IMR-90 (cell line): ENCODE measurements at regions not wholly inside any gene's neighbourhood (a gene's known extent, or its start where the extent isn't known, plus 50 kb on each side); places are given as distances from the start of the nearest gene placed in this dataset.

Experiments used
- ATAC-seq: fragments of 200-7000 bp; cut with Tn5 transposase; 2 replicates; pipeline ENCODE4 v1.9.1; 2020; ENCODE audit warnings: low read depth, mild to moderate bottlenecking, moderate library complexity
- BruUV-seq: library from RNA; stranded (reverse); fragments of 400-500 nt; replicated peaks from 2 replicates; lab custom pipeline; 2021; lab: Mats Ljungman, UMichigan
- CTCF ChIA-PET: fragments of 300-600 bp; formaldehyde crosslinking; extraction: SDS; loops from one replicate; lab custom pipeline; 2021; ENCODE audit warnings: antibody characterized with exemption; lab: Yijun Ruan, JAX
- POLR2A ChIA-PET: fragments of 300-600 bp; sonication (Branson Sonifier 250); formaldehyde crosslinking; loops from one replicate; lab custom pipeline; 2022; ENCODE audit warnings: antibody characterized with exemption; ENCODE audit not compliant: unreplicated experiment; lab: Charles Lee
- DNase-seq: peaks from one replicate; pipeline ENCODE4 v3.0.0; 2013
- H2AFZ ChIP-seq: replicated peaks from 2 replicates; pipeline ENCODE3; 2013; ENCODE audit warnings: low read length, mild to moderate bottlenecking; ENCODE audit not compliant: poor library complexity
- H2AK5ac ChIP-seq: 2 replicates; pipeline ENCODE4 v1.6.1; 2013; ENCODE audit warnings: low read depth, low read length, inconsistent platforms
- H2AK9ac ChIP-seq: replicated peaks from 2 replicates; pipeline ENCODE3; 2013; ENCODE audit warnings: mild to moderate bottlenecking, low read depth, low read length, moderate library complexity; ENCODE audit not compliant: poor library complexity
- H2BK120ac ChIP-seq: 2 replicates; pipeline ENCODE4 v1.6.1; 2013; ENCODE audit warnings: low read depth, low read length, inconsistent platforms
- H2BK15ac ChIP-seq: 3 replicates; pipeline ENCODE4 v1.6.1; 2013; ENCODE audit warnings: low read depth, low read length, inconsistent platforms
- H2BK20ac ChIP-seq: 2 replicates; pipeline ENCODE4 v1.6.1; 2013; ENCODE audit warnings: low read depth, mild to moderate bottlenecking, inconsistent platforms, low read length, moderate library complexity
- H2BK5ac ChIP-seq: 2 replicates; pipeline ENCODE4 v1.6.1; 2013; ENCODE audit warnings: mild to moderate bottlenecking, low read depth, low read length, inconsistent platforms; ENCODE audit not compliant: poor library complexity, severe bottlenecking
- H3K14ac ChIP-seq: replicated peaks from 2 replicates; pipeline ENCODE4 v1.6.1; 2013; ENCODE audit warnings: low read depth, low read length, inconsistent platforms
- H3K18ac ChIP-seq: 2 replicates; pipeline ENCODE4 v1.6.1; 2013; ENCODE audit warnings: low read depth, low read length, control low read depth
- H3K23ac ChIP-seq: 2 replicates; pipeline ENCODE4 v1.6.1; 2013; ENCODE audit warnings: low read depth, low read length, inconsistent platforms
- H3K27ac ChIP-seq: 2 replicates; pipeline ENCODE4 v1.5.1; 2013; ENCODE audit warnings: mild to moderate bottlenecking, control low read depth, low read length; ENCODE audit not compliant: insufficient read depth
- H3K27me3 ChIP-seq: 2 replicates; pipeline ENCODE4 v1.6.1; 2013; ENCODE audit warnings: low read length; ENCODE audit not compliant: control insufficient read depth, insufficient read depth
- H3K36me3 ChIP-seq: 2 replicates; pipeline ENCODE4 v1.6.1; 2013; ENCODE audit warnings: low read length, mixed read lengths; ENCODE audit not compliant: control insufficient read depth, insufficient read depth
- H3K4ac ChIP-seq: 2 replicates; pipeline ENCODE4 v1.6.1; 2013; ENCODE audit warnings: low read depth, low read length, inconsistent platforms
- H3K4me1 ChIP-seq: 2 replicates; pipeline ENCODE4 v1.6.1; 2013; ENCODE audit warnings: low read length, mixed read lengths; ENCODE audit not compliant: control insufficient read depth, insufficient read depth
- H3K4me2 ChIP-seq: 2 replicates; pipeline ENCODE4 v1.6.1; 2013; ENCODE audit warnings: low read depth, mild to moderate bottlenecking, control low read depth, low read length, moderate library complexity
- H3K4me3 ChIP-seq: 2 replicates; pipeline ENCODE4 v1.5.1; 2013; ENCODE audit warnings: low read depth, mild to moderate bottlenecking, control low read depth, low read length, moderate library complexity; ENCODE audit not compliant: insufficient read depth
- H3K56ac ChIP-seq: 2 replicates; pipeline ENCODE4 v1.6.1; 2013; ENCODE audit warnings: low read length, inconsistent platforms; ENCODE audit not compliant: insufficient read depth; ENCODE audit errors: extremely low read depth
- H3K79me1 ChIP-seq, 2 experiments: 2 replicates each; pipeline ENCODE4 v1.6.1; 2013; ENCODE audit warnings: low read length in 2 of 2, inconsistent platforms in 1 of 2, low read depth in 1 of 2
- H3K9ac ChIP-seq: 2 replicates; pipeline ENCODE4 v1.6.1; 2013; ENCODE audit warnings: low read depth, low read length, control low read depth
- H3K9me1 ChIP-seq: 2 replicates; pipeline ENCODE4 v1.6.1; 2013; ENCODE audit warnings: low read length, inconsistent platforms; ENCODE audit not compliant: insufficient read depth
- H3K9me3 ChIP-seq: 2 replicates; pipeline ENCODE4 v1.6.1; 2013; ENCODE audit warnings: low read length; ENCODE audit not compliant: control insufficient read depth, insufficient read depth
- H4K20me1 ChIP-seq: 2 replicates; pipeline ENCODE4 v1.6.1; 2013; ENCODE audit warnings: low read length, inconsistent platforms; ENCODE audit not compliant: insufficient read depth
- H4K5ac ChIP-seq: 2 replicates; pipeline ENCODE4 v1.6.1; 2013; ENCODE audit warnings: mild to moderate bottlenecking, low read depth, low read length, control low read depth
- H4K8ac ChIP-seq, 2 experiments: 2 replicates each; pipeline ENCODE4 v1.6.1; 2013; ENCODE audit warnings: low read depth in 2 of 2, low read length in 2 of 2, control low read depth in 1 of 2, inconsistent platforms in 1 of 2
- H4K91ac ChIP-seq: 2 replicates; pipeline ENCODE4 v1.6.1; 2013; ENCODE audit warnings: low read depth, low read length, inconsistent platforms; ENCODE audit not compliant: insufficient read depth
- BHLHE40 ChIP-seq: fragments of 150-350 bp; IDR thresholded peaks from 2 replicates; pipeline ENCODE4 v1.6.1; 2016; ENCODE audit warnings: mild to moderate bottlenecking, low read depth, low read length
- CEBPB ChIP-seq: IDR thresholded peaks from 2 replicates; pipeline ENCODE4 v1.6.1; 2012; ENCODE audit warnings: low read depth, low read length, improper control_type of control experiment
- ELK1 ChIP-seq: fragments of 150-350 bp; IDR thresholded peaks from 2 replicates; pipeline ENCODE4 v1.6.1; 2016; ENCODE audit warnings: low read depth, mild to moderate bottlenecking, low read length, moderate library complexity, borderline replicate concordance
- FOS ChIP-seq: fragments of 150-350 bp; IDR thresholded peaks from 2 replicates; pipeline ENCODE4 v1.6.1; 2016; ENCODE audit warnings: low read depth, low read length
- MAFK ChIP-seq: IDR thresholded peaks from 2 replicates; pipeline ENCODE4 v1.6.1; 2012; ENCODE audit warnings: low read depth, low read length, improper control_type of control experiment
- MAZ ChIP-seq: IDR thresholded peaks from 2 replicates; pipeline ENCODE4 v1.6.1; 2012; ENCODE audit warnings: low read depth, mild to moderate bottlenecking, low read length, improper control_type of control experiment, moderate library complexity, borderline replicate concordance
- MXI1 ChIP-seq: IDR thresholded peaks from 2 replicates; pipeline ENCODE4 v1.6.1; 2012; ENCODE audit warnings: low read depth, mild to moderate bottlenecking, low read length, moderate library complexity, borderline replicate concordance
- NFE2L2 ChIP-seq: fragments of 150-350 bp; IDR thresholded peaks from 2 replicates; pipeline ENCODE4 v1.6.1; 2016; ENCODE audit warnings: low read depth, mild to moderate bottlenecking, low read length
- RCOR1 ChIP-seq: IDR thresholded peaks from 2 replicates; pipeline ENCODE4 v1.6.1; 2012; ENCODE audit warnings: mild to moderate bottlenecking, low read length, improper control_type of control experiment; ENCODE audit not compliant: insufficient replicate concordance
- RFX5 ChIP-seq: IDR thresholded peaks from 2 replicates; pipeline ENCODE4 v1.8.0; 2012; ENCODE audit warnings: low read depth, mild to moderate bottlenecking, low read length, moderate library complexity
- SMC3 ChIP-seq: fragments of 150-350 bp; IDR thresholded peaks from 2 replicates; pipeline ENCODE4 v1.6.1; 2016; ENCODE audit warnings: low read depth, mild to moderate bottlenecking, antibody characterized with exemption, low read length, moderate library complexity
- USF2 ChIP-seq: fragments of 150-350 bp; IDR thresholded peaks from 2 replicates; pipeline ENCODE4 v1.6.1; 2017; ENCODE audit warnings: mild to moderate bottlenecking, antibody characterized with exemption, low read length, low read depth
- WGBS, 2 experiments: methylation state at CpG; one replicate each; pipeline versions ENCODE4 v1.1.5 to v1.1.7; 2013; ENCODE audit warnings: missing lambda C conversion rate in 2 of 2; ENCODE audit not compliant: insufficient read length in 1 of 2; ENCODE audit errors: extremely low coverage in 2 of 2; 5-methylcytosine and 5-hydroxymethylcytosine counted together
- dilution Hi-C: fragments of 300-500 bp; cut with HindIII; formaldehyde crosslinking; loops from one replicate; pipeline ENCODE4 v1.14.3; 2018; ENCODE audit warnings: low sequenced_read_pairs; ENCODE audit not compliant: unreplicated experiment
- in situ Hi-C: fragments of 300-500 bp; cut with MboI; formaldehyde crosslinking; loops from 3 replicates; pipeline ENCODE4 v1.14.3; 2019; ENCODE audit warnings: low sequenced_read_pairs, inconsistent platforms, mixed read lengths
- intact Hi-C: fragments of 100-400 bp; cut with micrococcal nuclease; formaldehyde crosslinking; loops from 2 replicates; pipeline ENCODE4 v1.10.0; 2022

GRCh38 chr12:28767836-28768348, 381.2 kb upstream of the FAR2 start:
- ATAC-seq: no peak
- H3K4me2 ChIP-seq: no peak overlapping the region
- no peak overlapping the region for H3K56ac ChIP-seq
- TF ChIP-seq SMC3 (no peak), BHLHE40 (no peak), ELK1 (no peak), FOS (no peak), MAZ (no peak), CEBPB (no peak), RCOR1 (no peak), RFX5 (no peak), USF2 (no peak), NFE2L2 (no peak), MAFK (no peak), MXI1 (no peak)
- H2AK9ac ChIP-seq: no peak overlapping the region
- no peak overlapping the region for H3K4me3 ChIP-seq
- H4K5ac ChIP-seq: no peak overlapping the region
- no peak overlapping the region for H3K9ac ChIP-seq
- intact Hi-C loops: no loop called here
- no peaks in the 10 kb centered on the region for H3K4me1 ChIP-seq
- H3K9me1 ChIP-seq: no peaks in the 10 kb centered on the region
- H3K27me3 ChIP-seq: no peaks in the 10 kb centered on the region
- no peak overlapping the region for H2BK5ac ChIP-seq
- no peak overlapping the region for H2BK15ac ChIP-seq
- dilution Hi-C loops: no loop called here
- H2AFZ ChIP-seq: no peak overlapping the region
- H2BK120ac ChIP-seq: no peak overlapping the region
- no peak overlapping the region for H3K4ac ChIP-seq
- no peak overlapping the region for H3K14ac ChIP-seq
- no peaks in the 10 kb centered on the region for H3K9me3 ChIP-seq
- no CpG with 5 or more reads among the region's 1 CpG for WGBS, 2 experiments
- peak; percentile 19 for DNase-seq
- in situ Hi-C loops: no loop called here
- H4K8ac ChIP-seq: no peak overlapping the region
- H3K23ac ChIP-seq: no peak overlapping the region
- H3K18ac ChIP-seq: no peak overlapping the region
- H4K20me1 ChIP-seq: no peaks in the 10 kb centered on the region
- no peak overlapping the region for H3K27ac ChIP-seq
- no peak overlapping the region for H2AK5ac ChIP-seq
- no peak overlapping the region for H4K91ac ChIP-seq
- ChIA-PET CTCF (no interaction called here), POLR2A (no interaction called here)
- BruUV-seq: no TSS peak
- no peaks in the 10 kb centered on the region for H3K79me1 ChIP-seq
- H2BK20ac ChIP-seq: no peak overlapping the region
- H3K36me3 ChIP-seq: no peaks in the 10 kb centered on the region
